ENCODE measurements at regions not wholly inside any gene's neighbourhood (a gene's known extent, or its start where the extent isn't known, plus 50 kb on each side); places are given as distances from the start of the nearest gene placed in this dataset.
A peak's percentile ranks its signal among the peaks of the same experiment; 100 is the strongest.

GRCh38 chr4:145302725-145303124 is 122.3 kb upstream of the OTUD4 start:
- DNase-seq (no peak), ATAC-seq (no peak)
- intact Hi-C loops (cut with DNase I, micrococcal nuclease), result no loop called here

DNA sequence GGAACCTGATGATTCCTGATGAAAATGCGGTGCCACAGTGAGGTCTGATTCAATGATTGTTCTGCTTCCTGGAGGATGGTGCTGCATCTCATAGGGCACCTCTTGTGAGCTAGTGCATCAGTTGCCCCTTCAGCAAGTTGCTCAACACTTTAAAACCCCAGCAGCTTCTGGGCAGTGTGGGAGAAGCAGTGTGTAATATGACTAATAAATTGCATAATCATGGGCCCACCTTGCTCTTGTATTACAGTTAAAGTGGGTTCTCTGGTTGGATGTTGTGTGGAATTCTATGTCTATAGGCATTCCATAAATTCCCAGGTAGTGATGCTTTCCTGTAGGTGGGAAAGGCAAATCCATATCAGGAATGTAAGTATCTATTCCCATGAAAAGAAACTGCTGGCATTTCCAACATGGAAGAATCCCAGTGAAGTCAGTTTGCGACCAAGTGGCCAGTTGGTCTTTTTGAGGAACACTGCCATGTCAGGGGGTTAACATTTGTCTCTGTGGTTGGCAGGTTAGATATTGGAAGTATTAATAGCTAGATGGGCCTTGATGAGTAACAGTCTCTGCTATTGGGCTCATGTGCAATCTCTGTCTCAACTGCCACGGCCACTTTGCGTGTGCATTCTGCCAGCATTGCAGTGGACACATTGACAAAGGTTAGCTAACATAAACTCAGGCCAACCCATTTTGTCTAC is 121.1 kb upstream of the OTUD4 start:
- ATAC-seq (no peak), DNase-seq (no peak)
- intact Hi-C loops (cut with DNase I, micrococcal nuclease), result no loop called here

DNA sequence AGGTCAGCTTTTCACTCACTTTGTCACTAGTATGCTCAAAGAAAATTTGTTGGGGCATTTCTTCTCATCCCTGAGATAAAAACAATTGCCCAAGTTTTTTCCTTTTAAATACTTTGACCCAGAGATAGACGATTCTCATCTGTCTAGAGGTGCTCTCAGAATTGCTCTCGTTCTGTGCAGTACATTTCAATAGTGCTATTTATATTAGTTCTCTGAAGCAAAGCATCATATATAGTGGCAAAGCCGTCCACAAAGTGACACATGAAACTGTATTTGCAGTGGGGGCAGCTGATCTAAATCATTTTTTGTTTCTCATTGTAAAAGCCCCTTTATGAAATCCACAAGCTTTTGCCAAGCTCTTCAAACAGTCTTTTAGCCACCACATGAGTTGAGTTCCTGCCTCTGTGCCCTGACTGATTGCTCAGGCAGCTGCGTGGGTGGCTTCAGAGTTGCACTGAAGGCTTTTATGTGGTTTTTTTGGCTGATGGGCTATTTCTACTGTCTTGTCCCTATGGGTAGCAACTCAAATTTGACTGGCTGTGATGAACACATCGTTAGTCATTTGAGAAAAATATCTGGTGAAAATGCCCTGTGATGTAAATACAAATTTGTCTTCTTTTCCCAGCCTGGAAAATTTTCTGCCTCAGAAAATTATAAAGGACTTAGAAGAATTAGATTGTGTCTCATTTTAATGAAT is 119.1 kb upstream of the OTUD4 start:
- intact Hi-C loops (cut with DNase I, micrococcal nuclease), result no loop called here
- ATAC-seq, result no peak
- no peak for DNase-seq

GRCh38 chr4:145298885-145299284 is 118.5 kb upstream of the OTUD4 start:
- intact Hi-C loops (cut with DNase I, micrococcal nuclease), result no loop called here
- ATAC-seq, result peak; percentile 87
- DNase-seq, result peak in 1 of 2 donors; percentile 12

- DNase-seq (no peak), ATAC-seq (no peak)
- intact Hi-C loops (cut with DNase I, micrococcal nuclease), result no loop called here
Measured at GRCh38 chr4:145297556-145297955, 117.2 kb upstream of the OTUD4 start.

DNA sequence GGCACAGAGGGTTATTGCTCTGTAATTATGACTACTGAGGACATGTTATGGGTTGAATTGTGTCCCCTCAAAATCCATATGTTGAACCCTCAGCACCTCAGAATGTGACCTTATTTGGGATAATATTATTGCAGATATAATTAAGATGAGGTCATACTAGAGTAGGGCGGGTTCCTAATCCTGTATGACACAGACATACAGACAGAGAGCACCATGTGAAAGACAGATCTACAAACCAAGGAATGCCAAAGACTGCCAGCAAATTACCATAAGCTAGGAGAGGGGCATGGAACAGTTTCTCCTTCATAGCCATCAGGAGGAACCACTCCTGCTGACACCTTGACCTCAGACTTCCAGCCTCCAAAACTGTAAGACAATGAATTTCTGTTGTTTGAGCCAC is 115.2 kb upstream of the OTUD4 start:
- DNase-seq (no peak), ATAC-seq (no peak)
- intact Hi-C loops (cut with DNase I, micrococcal nuclease), result no loop called here

DNA sequence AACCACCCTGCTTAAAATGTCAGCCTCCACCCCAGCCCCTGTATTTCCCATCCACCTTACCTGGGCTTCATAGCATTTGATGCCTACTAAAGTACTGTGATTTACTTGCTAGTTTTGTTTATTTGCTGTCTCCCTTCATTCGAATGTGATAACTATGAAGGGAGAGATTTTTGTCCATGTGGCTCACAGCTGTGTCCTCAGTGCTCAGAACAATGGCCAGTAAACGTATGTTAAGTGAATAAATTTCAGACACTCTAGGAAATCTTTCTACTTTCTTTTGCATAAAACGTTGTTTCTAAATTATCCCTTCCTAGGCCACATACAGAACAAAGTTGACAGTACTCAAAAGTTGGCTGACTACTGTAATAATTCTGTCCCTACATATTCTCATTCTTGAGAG is 114.7 kb upstream of the OTUD4 start:
- no peak for ATAC-seq
- intact Hi-C loops (cut with DNase I, micrococcal nuclease), result no loop called here
- DNase-seq, result no peak

DNA sequence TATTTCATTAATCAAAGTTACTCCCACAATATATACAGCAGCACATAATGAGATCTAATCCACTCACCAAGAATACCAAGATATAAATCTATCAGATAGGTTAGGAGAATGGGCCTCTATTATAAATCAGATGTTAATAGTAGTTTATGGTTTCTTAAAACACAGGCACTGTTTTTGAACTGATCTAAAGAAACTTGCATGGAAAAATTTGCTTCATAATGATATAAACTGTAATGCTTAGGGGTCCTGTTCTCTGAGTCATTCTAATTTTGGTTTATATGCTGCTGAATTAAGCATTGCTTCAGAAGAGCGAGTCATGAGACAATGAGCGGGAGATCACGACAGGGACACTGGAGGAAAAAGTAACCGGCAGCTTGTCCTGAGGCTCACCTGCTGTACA is 113.3 kb upstream of the OTUD4 start:
- intact Hi-C loops (cut with DNase I, micrococcal nuclease), result no loop called here
- no peak for DNase-seq
- ATAC-seq, result no peak

DNA sequence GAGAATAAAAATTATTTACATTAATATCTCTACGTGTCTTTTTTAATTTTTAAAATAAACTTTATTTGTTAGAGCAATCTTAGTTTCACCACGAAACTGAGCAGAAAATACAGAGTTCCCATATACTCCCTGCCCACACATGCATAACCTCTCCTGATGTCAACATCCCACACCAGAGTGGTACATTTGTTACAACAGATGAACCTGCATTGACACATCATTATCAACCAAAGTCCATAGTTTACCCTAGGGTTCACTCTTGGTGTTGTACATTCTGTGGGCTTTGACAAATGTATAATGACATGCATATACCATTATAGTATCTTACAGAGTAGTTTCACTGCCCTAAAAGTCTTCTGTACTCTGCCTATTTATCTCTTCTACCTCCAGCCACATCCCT is 110.6 kb upstream of the OTUD4 start:
- no peak for ATAC-seq
- no peak for DNase-seq
- intact Hi-C loops (cut with DNase I, micrococcal nuclease), result no loop called here

- intact Hi-C loops (cut with DNase I, micrococcal nuclease), result no loop called here
- ATAC-seq (no peak), DNase-seq (no peak)
Measured at GRCh38 chr4:145289403-145290076, 109.2 kb upstream of the OTUD4 start.

- ATAC-seq (no peak), DNase-seq (no peak)
- intact Hi-C loops (cut with DNase I, micrococcal nuclease), result no loop called here
Measured at GRCh38 chr4:145287351-145287750, 107.0 kb upstream of the OTUD4 start.

- DNase-seq (no peak), ATAC-seq (no peak)
- intact Hi-C loops (cut with DNase I, micrococcal nuclease), result no loop called here
Measured at GRCh38 chr4:145285928-145286327, 105.5 kb upstream of the OTUD4 start.

- ATAC-seq, result no peak
- intact Hi-C loops (cut with DNase I, micrococcal nuclease), result no loop called here
- no peak for DNase-seq
Measured at GRCh38 chr4:145283909-145284308, 103.5 kb upstream of the OTUD4 start.

DNA sequence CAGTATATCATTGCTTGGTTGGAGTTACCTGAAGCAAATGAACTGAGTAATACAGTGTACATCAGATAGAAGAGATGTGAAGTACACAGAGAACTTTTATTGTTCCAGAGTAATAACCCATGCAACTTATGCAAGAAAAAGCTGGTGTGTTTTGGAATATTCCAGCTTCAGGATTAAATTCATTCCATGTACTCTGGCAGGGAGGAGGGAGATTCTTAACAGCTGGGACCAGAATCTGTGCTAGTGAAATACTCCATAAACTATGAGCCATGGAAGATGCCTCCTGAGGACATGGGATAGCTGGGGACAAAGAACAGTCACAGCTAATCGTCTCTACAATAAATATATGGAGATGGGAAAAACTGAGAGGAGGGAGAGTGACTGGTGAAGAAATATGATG is 101.6 kb upstream of the OTUD4 start:
- ATAC-seq (no peak), DNase-seq (no peak)
- intact Hi-C loops (cut with DNase I, micrococcal nuclease), result no loop called here

DNA sequence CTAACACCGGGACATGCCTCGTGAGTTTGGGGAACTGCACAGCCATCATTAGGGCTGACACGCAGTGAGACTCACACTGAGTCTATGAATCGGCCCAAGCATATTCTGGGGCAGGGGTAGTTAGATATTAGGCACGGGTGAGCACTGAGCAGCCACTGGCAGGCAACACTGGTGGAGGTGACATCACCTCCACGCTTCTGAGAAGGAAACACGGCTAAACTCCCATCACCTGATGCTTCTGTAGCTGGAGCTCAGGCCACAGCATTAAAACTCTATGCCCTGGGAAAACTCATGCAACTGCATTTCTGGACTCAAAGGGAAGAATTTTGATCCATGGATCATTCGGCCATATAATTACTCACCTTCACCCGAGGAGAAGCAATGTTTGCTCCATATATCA is 100.8 kb upstream of the OTUD4 start:
- DNase-seq (no peak), ATAC-seq (no peak)
- intact Hi-C loops (cut with DNase I, micrococcal nuclease), result no loop called here

DNA sequence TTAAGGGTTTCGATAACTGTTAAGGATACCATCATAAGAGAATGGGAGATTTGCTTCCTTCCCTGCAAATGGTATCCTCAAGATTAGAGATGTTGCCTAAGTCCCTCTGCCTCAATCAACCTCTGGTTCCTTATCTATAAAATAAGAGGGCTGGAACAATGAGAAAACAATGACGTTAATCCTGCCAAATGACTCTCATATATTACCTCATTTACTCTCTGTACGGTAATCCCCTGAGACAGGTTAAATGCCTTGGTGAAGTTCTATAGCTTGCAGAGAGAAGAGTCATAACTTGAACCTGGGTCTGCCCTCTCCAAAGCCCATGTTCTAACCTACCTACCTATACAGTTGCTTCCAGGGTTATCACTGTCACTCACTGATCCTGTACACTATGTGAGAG is 100.2 kb upstream of the OTUD4 start:
- no peak for DNase-seq
- no peak for ATAC-seq
- intact Hi-C loops (cut with DNase I, micrococcal nuclease), result no loop called here

GRCh38 chr4:145279122-145279960 is 99.0 kb upstream of the OTUD4 start:
- no peak for DNase-seq
- ATAC-seq, result no peak
- intact Hi-C loops (cut with DNase I, micrococcal nuclease), result no loop called here

DNA sequence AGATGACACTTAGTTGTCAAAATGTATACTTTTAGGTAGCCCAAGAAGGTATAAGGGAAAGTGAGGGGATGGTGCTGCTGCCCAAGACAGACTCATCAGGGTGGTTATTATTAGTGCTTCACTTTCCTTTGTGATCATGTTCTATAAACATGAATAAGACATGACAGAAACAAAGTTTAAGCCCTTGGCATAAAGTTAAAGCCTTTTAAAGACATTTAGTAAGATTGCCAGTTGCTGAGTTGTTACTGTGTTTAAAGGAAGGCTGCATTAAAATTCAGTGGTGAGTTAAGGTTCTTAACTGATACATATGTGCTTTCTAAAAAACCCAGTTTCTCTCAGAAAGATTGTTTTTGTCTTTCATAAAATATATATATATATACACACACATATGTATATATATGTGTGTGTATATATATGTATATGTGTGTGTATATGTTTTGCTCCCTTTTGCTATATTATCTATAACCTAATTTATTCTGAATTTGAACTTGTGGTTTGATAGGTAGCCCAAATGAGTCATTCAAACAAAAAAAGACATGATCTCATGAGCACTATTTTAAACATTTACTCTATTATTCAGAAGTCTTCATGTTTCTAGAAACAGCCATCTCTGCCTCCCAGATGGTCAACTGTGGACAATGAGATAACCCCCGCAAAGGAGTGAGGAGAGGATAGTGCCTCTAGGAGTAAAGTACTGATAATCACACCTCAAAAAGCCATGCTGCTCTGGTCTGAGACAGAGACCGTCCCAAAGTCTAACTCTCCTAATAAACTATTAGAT is 98.1 kb upstream of the OTUD4 start:
- intact Hi-C loops (cut with DNase I, micrococcal nuclease), result no loop called here
- DNase-seq, result no peak

DNA sequence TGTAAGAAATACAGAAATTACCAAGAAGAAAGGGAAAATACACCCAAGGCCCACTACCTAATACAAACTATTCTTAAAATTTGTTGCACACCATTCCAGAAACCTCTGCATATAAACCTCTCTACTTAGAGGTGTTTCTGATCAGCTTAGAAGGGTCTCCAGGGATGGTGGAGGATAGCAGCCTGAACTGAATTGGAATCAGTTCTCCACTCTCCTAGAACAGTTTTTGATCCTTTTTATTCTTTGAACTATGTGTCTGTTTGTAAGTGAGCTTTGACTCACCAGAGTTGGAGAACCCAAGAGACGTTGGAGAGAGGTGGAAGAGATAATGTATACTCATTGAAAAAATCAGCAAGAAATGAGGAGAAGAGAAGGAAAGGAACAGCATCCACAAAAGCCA is 96.6 kb upstream of the OTUD4 start:
- intact Hi-C loops (cut with DNase I, micrococcal nuclease), result no loop called here
- DNase-seq, result no peak
- ATAC-seq, result no peak

More for the DNA sequence above, 98.1 kb upstream of the OTUD4 start:
- no peak for ATAC-seq

Measured in left colon (tissue), 2 donors.